HS-5 (cell line): ENCODE measurements at regions not wholly inside any gene's neighbourhood (a gene's known extent, or its start where the extent isn't known, plus 50 kb on each side); places are given as distances from the start of the nearest gene placed in this dataset.
"Not testable (repeated sequence)": the region's sequence is repeated elsewhere in the genome, so short reads cannot be mapped to it uniquely, and the experiment has no call there.

ENCODE experiments used
- DNase-seq: peaks from one replicate; pipeline ENCODE4 v3.0.0-alpha.2; 2012; ENCODE audit warnings: low read depth

DNA sequence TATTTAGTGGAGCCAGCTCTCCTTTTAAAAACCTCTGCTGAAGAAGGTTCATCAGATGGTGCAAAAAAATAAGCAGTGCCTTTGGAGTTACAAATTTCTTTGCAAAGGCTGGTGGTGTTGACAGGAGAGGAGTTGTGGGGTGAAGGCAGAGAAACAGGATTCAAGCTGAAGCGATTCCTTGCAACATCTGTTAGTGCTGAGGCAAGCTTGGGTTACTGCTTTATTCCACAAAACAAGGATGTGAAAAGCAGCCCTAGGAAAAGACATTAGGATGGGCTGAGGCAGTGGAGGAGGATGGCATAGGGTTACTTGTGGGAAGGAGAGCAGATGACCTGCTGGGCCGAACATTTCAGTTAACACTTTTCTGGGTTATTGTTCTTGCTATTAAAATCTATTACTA, 390.7 kb downstream of the DLEU7 start:
- DNase-seq: no peak

DNA sequence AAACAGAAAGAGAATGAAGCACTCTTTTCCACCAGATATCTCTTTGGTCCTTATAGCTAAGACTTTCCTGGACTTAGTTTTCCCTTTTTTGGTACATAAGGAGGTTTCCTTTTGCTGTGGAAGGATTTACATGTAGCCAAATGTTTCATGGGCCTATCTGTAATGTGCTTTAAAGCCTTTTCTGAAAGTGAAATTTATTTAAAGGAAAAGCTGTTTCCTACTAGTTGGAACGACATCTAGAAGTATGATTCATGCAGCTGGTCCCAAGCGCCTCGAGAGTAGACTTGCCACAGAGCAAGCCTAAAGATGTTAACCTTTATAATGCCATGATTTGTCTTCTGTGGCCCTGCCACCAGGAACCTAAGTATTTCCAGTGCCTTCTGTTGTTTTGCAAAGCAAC, 390.3 kb downstream of the DLEU7 start:
- DNase-seq: no peak

- DNase-seq: no peak
Measured at GRCh38 chr13:50456111-50456510, 387.4 kb downstream of the DLEU7 start.

DNA sequence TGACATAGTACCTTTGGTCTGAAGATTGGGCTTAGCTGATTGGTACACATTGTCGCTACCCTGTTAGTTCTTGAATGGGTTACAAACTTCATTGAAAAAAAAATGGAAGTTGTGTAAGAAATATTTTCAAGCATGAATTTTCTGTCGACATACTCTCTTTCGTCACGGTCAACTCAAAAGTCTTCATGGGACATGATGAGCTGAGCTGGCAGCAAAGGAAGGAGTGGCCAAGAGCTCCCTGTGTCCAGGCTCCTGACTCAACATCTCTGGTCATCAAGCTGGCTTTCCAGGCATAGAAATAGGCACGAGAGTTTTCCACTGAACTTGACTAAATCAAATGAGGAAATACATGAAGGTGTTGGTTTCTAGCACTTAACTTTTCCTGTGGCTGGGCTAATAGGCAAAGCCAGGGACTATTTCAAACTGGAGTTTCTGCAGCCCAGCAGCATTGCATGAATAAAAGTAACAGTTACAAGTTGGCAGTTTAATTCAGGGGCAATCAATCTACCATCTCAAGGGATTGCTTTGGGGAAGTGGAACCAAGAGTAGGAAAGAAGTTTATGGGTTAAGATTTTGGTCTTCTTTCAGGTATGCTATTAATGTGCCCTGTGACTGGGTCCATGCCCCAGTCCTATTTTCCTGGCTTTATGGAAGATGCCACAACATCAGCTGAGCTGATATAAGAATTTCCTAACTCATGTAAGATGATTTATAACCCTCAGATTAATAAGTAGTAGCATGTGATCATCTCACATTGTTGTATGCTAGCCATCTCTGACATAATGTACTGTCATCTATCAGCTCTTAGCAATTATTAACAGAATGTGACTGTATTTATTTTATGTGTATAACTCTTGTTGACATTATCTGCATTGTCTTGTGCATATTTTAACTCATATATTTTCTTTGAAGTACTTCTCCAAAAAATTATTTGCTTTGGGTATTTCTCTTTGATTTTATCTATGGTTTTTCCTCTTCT, 385.8 kb downstream of the DLEU7 start:
- no peak for DNase-seq

DNA sequence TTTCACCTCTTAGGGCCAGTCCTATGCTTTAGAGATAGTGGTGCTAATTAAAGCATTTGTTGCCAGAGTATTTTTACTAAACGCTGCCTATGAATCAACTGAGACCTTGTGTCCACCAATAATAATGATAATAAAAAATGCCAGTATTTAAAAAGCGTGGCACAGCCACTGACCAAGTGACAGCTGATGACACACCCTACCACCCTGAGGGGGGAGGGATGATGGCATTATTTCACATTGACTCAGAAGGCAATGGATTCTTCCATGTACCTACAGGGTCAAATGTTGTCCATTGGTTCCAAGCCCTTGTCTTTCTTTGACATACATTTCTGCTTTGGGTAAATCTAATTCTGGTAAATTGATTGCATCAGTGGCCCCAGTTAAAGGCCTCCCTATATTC, 384.4 kb downstream of the DLEU7 start:
- no peak for DNase-seq

DNA sequence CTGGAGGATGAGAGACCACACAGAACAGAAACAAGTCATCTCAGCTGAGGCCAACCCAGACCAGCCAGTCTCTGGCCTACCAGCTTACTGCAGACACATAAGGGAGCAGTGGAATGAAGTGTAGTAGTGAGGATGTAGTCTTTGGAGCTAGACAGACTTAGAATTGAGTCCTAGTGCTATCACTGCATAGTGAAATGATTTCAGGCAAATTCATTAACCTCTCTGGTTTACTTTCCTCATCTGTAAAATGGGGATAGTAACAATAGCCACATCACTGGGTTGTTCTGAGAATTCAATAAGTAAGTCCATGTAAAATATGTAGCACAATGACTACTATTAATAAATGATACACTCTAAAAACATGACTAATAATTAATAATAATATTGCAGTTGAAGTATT, 383.8 kb downstream of the DLEU7 start:
- no peak for DNase-seq

DNA sequence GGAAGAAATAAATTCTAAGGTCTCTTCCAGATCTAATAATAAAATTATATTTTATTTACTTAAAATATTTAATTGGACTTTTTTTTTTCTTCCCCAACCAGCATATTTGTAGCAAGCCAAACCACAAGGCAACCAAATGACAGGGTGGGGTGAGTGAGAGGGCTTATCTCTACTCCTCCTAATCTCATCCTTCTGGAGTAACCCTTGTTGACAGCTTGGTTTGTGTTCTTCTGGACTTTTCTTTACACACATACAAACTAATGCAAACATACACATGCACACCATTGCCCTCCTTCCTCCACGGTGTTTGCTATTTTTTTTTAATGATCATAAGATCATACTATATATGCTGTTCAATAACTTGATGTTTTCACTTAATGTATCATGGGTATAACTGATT, 383.1 kb downstream of the DLEU7 start:
- no peak for DNase-seq

GRCh38 chr13:50461189-50461588, 382.3 kb downstream of the DLEU7 start:
- DNase-seq: no peak

DNA sequence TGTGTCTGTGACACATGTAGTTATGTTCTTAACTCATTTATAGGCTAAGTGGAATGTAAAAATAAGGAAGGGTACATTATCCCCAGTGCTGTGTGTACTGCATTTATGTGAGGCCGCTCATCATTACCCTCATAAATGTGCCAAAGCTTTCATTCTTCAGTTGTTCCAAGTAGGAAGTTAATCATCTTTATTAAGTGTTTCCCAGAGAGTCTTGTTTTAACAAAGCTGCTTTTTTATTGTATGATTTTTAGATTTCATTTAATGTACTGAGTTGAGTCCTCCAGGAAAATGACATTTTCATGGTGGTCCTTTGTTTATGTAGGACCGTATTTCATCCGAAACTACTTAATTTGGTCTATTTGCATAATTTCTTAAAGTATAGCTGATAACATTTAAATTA, 379.8 kb downstream of the DLEU7 start:
- DNase-seq: no peak

DNA sequence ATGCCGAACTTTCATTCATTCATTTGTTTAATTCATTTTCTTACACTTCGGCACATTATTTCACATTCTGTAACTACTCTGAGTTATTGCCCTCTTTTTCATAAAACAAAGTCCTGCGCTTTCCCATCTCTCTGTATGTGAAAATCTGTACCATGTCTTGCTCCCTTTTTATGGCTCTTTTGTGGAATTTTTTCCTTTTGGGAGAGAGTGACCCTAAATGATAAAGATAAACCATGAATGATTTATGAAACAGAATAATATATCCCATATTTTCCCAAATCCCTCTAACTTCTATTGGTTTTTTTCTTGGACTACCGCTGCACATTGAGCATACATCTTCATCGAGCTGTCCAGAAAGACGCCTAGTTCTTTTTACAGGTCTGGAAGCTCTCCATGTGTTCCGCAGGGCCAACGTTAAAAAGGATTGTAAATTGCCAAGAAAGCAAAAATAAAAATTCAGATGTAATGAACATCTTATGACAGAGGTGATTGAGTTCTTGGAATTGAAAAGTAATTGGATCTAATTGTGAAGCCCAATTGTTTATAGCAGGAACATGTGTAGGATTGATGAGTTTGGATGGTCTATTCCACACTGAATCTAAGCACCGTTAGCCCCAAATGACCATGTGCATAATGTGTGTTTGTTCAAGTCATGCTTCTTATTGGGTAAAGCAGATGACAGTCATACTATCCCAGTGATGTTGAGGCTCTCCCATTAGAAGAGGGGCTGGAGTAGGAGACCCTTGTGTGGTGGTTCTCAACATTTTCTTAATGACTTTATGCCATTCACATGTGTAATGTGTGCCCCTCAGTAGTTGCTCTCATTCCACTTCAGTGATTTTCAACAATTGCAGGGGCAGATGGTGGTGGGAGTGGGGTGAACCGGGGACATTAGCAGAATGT, 378.9 kb downstream of the DLEU7 start:
- DNase-seq: no peak

- no peak for DNase-seq
Measured at GRCh38 chr13:50466456-50466855, 377.0 kb downstream of the DLEU7 start.

GRCh38 chr13:50467156-50468110, 376.1 kb downstream of the DLEU7 start:
- no peak for DNase-seq

DNA sequence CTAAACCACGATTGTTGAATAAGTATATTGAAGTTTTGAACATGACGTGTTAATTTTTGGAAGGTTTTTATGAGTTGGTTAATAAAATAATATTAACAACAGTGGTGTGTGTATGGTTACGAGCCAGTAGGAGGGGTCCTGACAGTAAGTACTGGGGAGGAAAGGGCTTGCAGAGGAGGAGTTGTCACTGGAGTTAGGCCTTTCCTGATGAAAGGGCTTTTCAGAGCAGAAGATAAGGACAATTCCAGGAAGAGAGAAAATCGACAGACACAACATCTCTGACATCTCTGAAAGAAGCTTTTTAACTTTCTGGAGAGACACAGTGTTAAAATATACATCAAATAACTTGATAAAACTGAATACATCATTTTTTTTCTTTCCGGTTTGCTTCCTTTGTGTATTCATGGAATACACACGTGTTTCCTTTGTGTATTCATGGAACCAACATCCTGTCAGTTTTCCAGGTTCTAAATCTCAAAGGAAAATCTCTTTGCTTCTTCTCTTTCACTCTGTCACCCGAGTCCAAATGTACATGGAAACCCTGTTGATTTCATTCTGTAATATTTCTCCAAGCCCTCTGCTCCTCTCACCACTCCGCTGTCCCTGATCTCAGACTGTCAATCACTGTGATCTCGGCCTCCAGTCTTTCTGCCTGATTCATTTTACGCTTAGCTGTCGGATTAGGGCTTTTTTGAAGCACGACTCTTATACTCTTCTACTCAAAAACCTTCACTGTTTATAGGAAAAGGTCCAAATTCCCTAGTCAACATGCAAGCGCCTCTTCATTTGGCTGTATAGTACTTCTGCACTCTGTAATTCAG, 374.4 kb downstream of the DLEU7 start:
- DNase-seq: no peak

DNA sequence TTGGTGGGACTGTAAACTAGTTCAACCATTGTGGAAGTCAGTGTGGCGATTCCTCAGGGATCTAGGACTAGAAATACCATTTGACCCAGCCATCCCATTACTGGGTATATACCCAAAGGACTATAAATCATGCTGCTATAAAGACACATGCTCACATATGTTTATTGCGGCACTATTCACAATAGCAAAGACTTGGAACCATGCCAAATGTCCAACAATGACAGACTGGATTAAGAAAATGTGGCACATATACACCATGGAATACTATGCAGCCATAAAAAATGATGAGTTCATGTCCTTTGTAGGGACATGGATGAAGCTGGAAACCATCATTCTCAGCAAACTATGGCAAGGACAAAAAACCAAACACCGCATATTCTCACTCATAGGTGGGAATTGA, 370.4 kb downstream of the DLEU7 start:
- DNase-seq: not testable (repeated sequence)

GRCh38 chr13:50474088-50474662, 369.3 kb downstream of the DLEU7 start:
- no peak for DNase-seq

DNA sequence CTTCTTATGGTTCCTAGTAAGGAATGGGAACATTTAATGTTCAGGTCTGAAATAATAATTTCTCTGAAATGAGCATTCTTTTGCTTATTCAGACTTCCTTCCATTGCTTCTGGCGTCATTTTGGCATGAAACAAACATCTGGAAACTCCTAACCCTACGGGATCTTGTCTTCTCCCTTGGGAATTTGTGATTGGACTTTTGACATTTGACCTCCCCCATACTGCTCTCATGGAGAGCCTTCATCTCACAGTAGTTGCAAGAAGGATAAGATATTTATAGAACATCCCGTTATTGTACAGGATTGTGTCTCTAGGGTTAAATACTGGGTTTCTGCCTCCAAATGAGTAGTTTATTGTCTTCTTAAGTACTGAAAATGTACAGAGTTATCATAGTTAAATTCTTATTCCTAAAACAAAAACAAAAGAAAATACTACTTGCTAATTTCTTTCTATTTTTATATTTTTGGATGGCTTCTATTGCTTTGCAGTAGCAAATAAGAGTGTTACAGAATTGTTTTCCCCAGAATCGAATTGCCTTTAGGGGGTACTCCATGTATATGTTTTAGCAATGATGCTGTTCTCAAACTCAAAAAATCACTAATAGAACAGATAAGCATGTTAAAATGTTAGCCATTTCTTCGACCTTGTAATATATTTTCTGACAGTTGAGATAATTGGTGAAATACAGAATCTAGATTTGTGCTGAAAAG, 366.8 kb downstream of the DLEU7 start:
- DNase-seq: no peak

DNA sequence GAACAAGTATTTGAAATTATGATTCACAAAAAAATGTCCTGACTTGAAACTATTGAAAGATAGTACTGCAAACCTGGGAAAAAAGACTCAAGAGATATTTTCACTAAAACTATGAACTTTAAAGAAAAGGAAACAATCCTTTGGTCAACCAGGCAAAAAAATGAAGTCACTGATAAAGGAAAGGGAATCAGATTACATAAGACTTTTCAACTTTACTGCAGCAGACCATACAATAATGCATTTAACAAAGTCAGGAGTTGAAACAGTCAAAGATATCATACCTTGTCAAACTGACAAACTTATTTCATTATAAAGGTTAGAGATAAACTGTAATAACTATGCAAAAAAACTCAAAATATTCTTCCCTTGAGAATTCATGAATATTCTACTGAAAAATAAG, 361.6 kb downstream of the DLEU7 start:
- no peak for DNase-seq

DNA sequence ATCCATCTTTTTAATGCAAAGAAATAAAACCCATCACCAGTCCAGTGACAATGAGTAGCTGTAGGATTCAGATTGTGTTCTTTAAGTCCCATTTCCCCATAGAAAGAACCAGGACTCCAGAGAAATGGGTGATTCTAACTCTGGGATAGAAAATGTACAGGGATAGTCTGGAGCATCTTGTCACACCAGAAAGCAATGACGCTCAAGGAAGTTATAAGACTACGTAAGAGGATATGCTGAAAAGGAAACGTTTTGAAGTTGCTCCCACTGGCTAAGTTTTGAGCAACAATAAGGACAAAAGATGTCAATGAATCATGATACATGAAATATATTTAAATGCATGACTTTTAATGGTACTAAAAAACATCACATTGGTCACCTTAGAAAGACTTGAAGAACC, 360.1 kb downstream of the DLEU7 start:
- no peak for DNase-seq

GRCh38 chr13:50484472-50485113, 358.9 kb downstream of the DLEU7 start:
- DNase-seq: no peak
